ENCODE measurements at regions not wholly inside any gene's neighbourhood (a gene's known extent, or its start where the extent isn't known, plus 50 kb on each side); places are given as distances from the start of the nearest gene placed in this dataset.

DNA sequence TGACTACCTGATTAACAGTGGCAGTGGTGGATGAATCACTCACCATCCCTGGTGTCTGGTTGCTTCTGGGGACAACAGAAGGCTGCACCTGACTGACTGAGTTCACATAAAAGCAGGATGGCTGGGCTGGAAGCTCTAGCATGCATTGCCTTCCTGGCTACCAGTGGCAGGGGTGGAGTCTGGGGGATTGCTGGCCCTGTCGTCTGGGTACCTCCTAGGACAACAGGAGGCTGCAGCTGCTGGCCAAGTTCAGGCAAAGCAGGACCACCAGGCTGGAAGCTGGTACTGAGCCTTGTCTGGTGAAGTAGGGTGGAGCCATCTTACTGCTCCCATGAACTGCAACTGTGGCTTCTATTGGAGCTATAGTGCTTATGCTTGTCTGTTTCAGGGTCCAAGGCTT, 480.8 kb upstream of the CTNND2 start:
- no peak for DNase-seq
- TF ChIP-seq GATA1 (IDR thresholded peaks at IDR 0.05; ENCODE audit: low read depth, low read length) (no peak), POLR2A (IDR thresholded peaks at IDR 0.05; ENCODE audit: low read length) (no peak)

GRCh38 chr5:12384005-12384404, 479.8 kb upstream of the CTNND2 start:
- no peak for TF ChIP-seq POLR2A (IDR thresholded peaks at IDR 0.05; ENCODE audit: low read length)
- TF ChIP-seq GATA1 (IDR thresholded peaks at IDR 0.05; ENCODE audit: low read depth, low read length), result no peak
- DNase-seq, result no peak

GRCh38 chr5:12367973-12368372, 463.7 kb upstream of the CTNND2 start:
- no peak for TF ChIP-seq GATA1 (IDR thresholded peaks at IDR 0.05; ENCODE audit: low read depth, low read length)
- TF ChIP-seq POLR2A (IDR thresholded peaks at IDR 0.05; ENCODE audit: low read length), result no peak
- no peak for DNase-seq

DNA sequence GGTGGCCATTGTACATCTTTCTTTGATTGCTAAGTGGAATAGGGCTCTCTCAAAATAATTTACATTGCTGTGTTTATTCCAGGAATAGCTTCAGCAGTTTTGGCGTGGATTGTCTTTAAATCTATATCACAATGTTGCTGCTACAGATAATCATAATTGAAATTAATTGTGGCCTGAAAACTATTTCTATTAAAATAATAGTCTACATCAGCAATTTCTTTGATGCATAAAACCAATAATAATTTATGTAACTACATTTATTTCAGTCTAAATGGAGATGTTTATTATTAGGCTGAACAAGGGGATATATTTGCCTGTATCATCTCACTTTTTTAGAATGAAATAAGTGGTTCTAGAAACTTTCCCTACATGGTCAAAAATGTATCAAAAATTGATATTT, 456.0 kb upstream of the CTNND2 start:
- no peak for DNase-seq
- TF ChIP-seq POLR2A (IDR thresholded peaks at IDR 0.05; ENCODE audit: low read length) (no peak), GATA1 (IDR thresholded peaks at IDR 0.05; ENCODE audit: low read depth, low read length) (no peak)

DNA sequence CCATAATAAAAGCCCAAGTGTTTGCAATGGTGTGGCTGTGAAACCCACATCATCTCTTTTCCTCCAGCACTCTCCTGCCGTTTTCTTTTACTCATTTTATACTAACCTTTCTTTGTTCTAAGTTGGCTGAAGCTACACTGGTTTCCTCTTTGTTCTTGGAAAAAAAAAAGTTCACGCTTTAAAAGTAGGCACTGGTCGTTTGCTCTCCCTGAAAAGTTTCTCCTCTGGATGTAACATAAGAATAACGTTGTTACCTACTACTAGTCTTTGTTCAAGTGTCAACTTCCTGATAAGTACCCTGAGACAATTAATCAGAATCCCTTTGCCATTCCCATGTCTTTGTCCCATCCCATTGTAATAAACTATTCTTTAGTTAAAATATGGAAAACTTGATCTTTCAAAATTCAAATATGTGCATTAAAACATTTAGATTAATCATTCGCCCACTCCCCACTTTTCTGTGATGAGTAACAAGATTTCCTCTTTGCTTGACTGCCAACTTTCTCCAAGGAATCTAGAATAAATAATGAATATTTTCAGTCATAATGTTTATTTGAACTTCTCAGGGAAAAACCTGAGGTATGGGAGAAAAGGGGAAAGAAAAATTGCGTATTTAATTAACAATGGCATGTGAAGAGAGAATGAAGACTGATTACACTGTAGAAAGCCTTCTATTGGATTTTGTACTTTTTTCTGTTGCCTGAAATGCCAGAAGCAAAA, 454.3 kb upstream of the CTNND2 start:
- DNase-seq, result no peak
- TF ChIP-seq POLR2A (IDR thresholded peaks at IDR 0.05; ENCODE audit: low read length), result no peak
- TF ChIP-seq GATA1 (IDR thresholded peaks at IDR 0.05; ENCODE audit: low read depth, low read length), result no peak

- DNase-seq, result no peak
- TF ChIP-seq POLR2A (IDR thresholded peaks at IDR 0.05; ENCODE audit: low read length) (no peak), GATA1 (IDR thresholded peaks at IDR 0.05; ENCODE audit: low read depth, low read length) (no peak)
These were observed 453.4 kb upstream of the CTNND2 start for GRCh38 chr5:12357626-12358025.

- no peak for DNase-seq
- no peak for TF ChIP-seq POLR2A (IDR thresholded peaks at IDR 0.05; ENCODE audit: low read length)
- no peak for TF ChIP-seq GATA1 (IDR thresholded peaks at IDR 0.05; ENCODE audit: low read depth, low read length)
These were observed 450.4 kb upstream of the CTNND2 start for GRCh38 chr5:12354686-12355085.

GRCh38 chr5:12343558-12343957, 439.3 kb upstream of the CTNND2 start:
- TF ChIP-seq GATA1 (IDR thresholded peaks at IDR 0.05; ENCODE audit: low read depth, low read length) (no peak), POLR2A (IDR thresholded peaks at IDR 0.05; ENCODE audit: low read length) (no peak)

DNA sequence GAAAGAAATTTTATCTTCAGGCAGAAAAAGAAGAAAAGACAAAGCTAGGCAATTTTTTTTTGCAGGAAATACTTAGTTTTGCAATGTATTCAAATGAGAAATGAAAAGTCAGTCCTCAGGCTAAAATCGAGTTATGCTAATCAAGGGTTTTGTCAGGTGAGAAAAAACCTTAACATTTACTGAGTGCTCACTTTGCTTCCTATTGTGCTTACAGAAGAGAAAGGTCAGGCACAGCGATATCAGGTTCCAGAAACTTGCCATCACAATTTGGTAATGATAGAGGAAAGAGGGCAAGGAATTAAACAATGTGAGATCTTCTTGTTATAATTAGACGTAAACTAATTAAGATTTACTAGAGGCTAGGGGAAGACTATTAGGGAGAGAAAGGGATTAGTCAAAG, 431.7 kb upstream of the CTNND2 start:
- TF ChIP-seq POLR2A (IDR thresholded peaks at IDR 0.05; ENCODE audit: low read length) (no peak), GATA1 (IDR thresholded peaks at IDR 0.05; ENCODE audit: low read depth, low read length) (no peak)

More at GRCh38 chr5:12343558-12343957, 439.3 kb upstream of the CTNND2 start:
- no peak for DNase-seq

DNA sequence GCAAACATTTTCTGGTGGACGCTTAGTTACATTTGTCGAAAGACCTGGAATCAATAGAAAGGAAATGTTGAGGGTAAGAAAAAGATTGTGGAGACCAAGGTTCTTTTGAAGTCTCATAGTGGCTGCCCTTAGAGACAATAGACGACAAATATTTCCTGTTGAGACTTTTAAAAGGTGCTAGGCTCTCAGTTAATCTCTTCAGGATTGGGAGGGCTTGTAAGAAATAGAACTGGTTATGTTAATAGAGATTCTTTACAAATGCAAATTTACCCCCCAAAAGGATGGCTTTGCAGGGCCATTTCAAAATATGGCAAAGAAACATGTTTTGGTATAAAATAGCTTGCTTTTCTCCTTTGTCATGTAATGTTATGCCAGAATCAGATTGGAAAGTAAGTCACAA, 428.2 kb upstream of the CTNND2 start:
- DNase-seq, result no peak
- TF ChIP-seq GATA1 (IDR thresholded peaks at IDR 0.05; ENCODE audit: low read depth, low read length) (no peak), POLR2A (IDR thresholded peaks at IDR 0.05; ENCODE audit: low read length) (no peak)

More for the DNA sequence above, 431.7 kb upstream of the CTNND2 start:
- no peak for DNase-seq

DNA sequence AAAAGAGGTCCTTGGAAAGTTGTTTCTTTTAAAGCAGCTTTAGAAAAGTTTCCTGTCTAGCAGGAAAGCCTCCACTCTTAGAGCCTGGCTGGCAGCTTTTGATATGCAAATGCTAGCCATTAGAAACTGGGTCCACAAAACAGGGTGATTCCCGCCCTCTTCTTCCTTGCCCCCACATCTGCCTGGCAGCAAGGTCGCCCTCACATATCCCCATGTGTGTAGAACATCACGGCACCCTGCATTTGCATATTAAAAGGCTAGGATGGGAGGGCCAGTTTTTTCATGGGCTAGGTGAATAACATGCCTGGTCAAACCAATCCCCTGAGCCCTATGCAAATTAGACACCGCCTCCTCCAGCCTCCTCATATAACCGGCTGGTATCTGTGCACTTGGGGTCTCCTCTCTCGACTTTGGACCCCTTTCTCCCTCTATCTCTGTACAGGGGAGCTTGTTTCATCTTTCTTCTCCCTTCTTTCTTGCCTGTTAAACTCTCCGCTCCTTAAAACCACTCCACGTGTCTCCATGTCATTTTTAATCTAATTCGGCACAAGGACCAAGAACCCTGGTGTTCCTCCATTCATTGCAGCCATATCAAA, 426.8 kb upstream of the CTNND2 start:
- TF ChIP-seq GATA1 (IDR thresholded peaks at IDR 0.05; ENCODE audit: low read depth, low read length), result no peak
- no peak for TF ChIP-seq POLR2A (IDR thresholded peaks at IDR 0.05; ENCODE audit: low read length)
- no peak for DNase-seq

- no peak for DNase-seq
- TF ChIP-seq GATA1 (IDR thresholded peaks at IDR 0.05; ENCODE audit: low read depth, low read length), result no peak
- no peak for TF ChIP-seq POLR2A (IDR thresholded peaks at IDR 0.05; ENCODE audit: low read length)
These were observed 426.1 kb upstream of the CTNND2 start for GRCh38 chr5:12330381-12330780.

- TF ChIP-seq POLR2A (IDR thresholded peaks at IDR 0.05; ENCODE audit: low read length) (no peak), GATA1 (IDR thresholded peaks at IDR 0.05; ENCODE audit: low read depth, low read length) (no peak)
- DNase-seq, result no peak
These were observed 419.5 kb upstream of the CTNND2 start for GRCh38 chr5:12323637-12324229.

DNA sequence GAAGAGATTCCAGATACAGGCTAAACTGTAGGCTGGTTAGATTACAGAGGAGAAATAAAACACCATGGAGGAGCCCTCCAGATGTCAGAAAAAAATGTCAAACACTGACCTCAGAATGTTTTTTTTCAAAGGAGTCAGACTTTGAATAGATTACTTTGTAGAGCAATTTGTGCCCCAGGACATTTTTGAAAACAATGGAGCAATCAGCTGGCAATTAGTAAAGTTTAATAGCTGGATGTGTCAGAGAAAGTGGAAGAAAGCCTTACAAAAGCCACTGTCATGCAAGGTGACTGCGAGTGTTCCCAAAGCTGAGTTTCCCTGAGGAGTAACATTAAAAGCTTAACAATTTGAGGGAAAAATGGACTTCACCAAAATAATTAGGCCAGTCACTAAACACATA, 417.8 kb upstream of the CTNND2 start:
- TF ChIP-seq POLR2A (IDR thresholded peaks at IDR 0.05; ENCODE audit: low read length) (no peak), GATA1 (IDR thresholded peaks at IDR 0.05; ENCODE audit: low read depth, low read length) (no peak)
- DNase-seq, result no peak

- no peak for TF ChIP-seq POLR2A (IDR thresholded peaks at IDR 0.05; ENCODE audit: low read length)
- TF ChIP-seq GATA1 (IDR thresholded peaks at IDR 0.05; ENCODE audit: low read depth, low read length), result no peak
- DNase-seq, result no peak
These were observed 416.1 kb upstream of the CTNND2 start for GRCh38 chr5:12320331-12320730.
